GM12878 (cell line): ENCODE measurements at regions not wholly inside any gene's neighbourhood (a gene's known extent, or its start where the extent isn't known, plus 50 kb on each side); places are given as distances from the start of the nearest gene placed in this dataset.

ENCODE experiments used
- HCFC1 ChIP-seq: fragments of 150-350 bp; IDR thresholded peaks from 2 replicates; pipeline ENCODE4 v1.6.1; 2014; ENCODE audit warnings: low read length
- MAX ChIP-seq: IDR thresholded peaks from 2 replicates; pipeline ENCODE4 v1.6.1; 2012; ENCODE audit warnings: low read depth, low read length, improper control_type of control experiment
- POLR2A ChIP-seq: IDR thresholded peaks from 2 replicates; pipeline ENCODE4 v1.6.1; 2011; ENCODE audit warnings: low read depth, mild to moderate bottlenecking, low read length
- RFX5 ChIP-seq: IDR thresholded peaks from 2 replicates; pipeline ENCODE4 v1.6.1; 2011; ENCODE audit warnings: low read depth, low read length, improper control_type of control experiment
- TF ChIP-seq, protein P1 (sequence below): IDR thresholded peaks from 2 replicates; pipeline ENCODE4 v1.6.1; 2011; ENCODE audit warnings: low read depth, low read length, improper control_type of control experiment, borderline replicate concordance
- TF ChIP-seq, protein P2 (sequence below): IDR thresholded peaks from 2 replicates; pipeline ENCODE4 v1.6.1; 2011; ENCODE audit warnings: borderline replicate concordance, low read depth, mild to moderate bottlenecking, moderate library complexity, mixed read lengths, low read length; ENCODE audit not compliant: insufficient read depth; ENCODE audit errors: extremely low read length

GRCh38 chr17:63029541-63029940, 63.5 kb downstream of the TANC2 start:
- TF ChIP-seq POLR2A (no peak), RFX5 (no peak), MAX (no peak), HCFC1 (no peak)
- TF ChIP-seq, protein P1, sequence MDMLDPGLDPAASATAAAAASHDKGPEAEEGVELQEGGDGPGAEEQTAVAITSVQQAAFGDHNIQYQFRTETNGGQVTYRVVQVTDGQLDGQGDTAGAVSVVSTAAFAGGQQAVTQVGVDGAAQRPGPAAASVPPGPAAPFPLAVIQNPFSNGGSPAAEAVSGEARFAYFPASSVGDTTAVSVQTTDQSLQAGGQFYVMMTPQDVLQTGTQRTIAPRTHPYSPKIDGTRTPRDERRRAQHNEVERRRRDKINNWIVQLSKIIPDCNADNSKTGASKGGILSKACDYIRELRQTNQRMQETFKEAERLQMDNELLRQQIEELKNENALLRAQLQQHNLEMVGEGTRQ, result no peak
- TF ChIP-seq, protein P2, sequence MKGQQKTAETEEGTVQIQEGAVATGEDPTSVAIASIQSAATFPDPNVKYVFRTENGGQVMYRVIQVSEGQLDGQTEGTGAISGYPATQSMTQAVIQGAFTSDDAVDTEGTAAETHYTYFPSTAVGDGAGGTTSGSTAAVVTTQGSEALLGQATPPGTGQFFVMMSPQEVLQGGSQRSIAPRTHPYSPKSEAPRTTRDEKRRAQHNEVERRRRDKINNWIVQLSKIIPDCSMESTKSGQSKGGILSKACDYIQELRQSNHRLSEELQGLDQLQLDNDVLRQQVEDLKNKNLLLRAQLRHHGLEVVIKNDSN, result no peak
